Stimulated activated CD4-positive, alpha-beta T cell treated with anti-CD3 and anti-CD28 coated beads, Interleukin-1b, Interleukin-23, amount 100 ng/mL, for 48 hours (primary cell): ENCODE measurements at regions not wholly inside any gene's neighbourhood (a gene's known extent, or its start where the extent isn't known, plus 50 kb on each side); places are given as distances from the start of the nearest gene placed in this dataset.
"Not testable (repeated sequence)": the region's sequence is repeated elsewhere in the genome, so short reads cannot be mapped to it uniquely, and the experiment has no call there.

Experiments used
- DNase-seq: peaks from one replicate; pipeline ENCODE4 v3.0.0-alpha.2; 2020

DNA sequence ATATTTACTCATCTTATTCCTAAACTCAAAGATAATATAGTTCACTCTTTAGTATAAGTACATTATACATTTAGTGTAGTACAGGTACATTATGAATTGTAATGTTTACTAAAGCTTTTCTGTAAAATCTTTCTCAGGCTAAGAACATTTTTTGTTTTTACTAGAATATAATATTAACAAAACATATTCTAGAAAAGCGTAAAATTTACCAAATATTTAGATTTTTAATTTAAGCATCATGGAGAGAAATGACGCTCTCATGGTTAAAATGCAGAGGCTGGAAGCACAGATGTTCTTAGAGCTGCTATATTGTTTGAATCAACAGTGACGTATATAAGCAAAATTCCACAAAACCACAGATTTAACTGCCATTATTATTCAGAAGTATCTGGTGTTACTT is 54.7 kb upstream of the NBPF15 start:
- DNase-seq: not testable (repeated sequence)

DNA sequence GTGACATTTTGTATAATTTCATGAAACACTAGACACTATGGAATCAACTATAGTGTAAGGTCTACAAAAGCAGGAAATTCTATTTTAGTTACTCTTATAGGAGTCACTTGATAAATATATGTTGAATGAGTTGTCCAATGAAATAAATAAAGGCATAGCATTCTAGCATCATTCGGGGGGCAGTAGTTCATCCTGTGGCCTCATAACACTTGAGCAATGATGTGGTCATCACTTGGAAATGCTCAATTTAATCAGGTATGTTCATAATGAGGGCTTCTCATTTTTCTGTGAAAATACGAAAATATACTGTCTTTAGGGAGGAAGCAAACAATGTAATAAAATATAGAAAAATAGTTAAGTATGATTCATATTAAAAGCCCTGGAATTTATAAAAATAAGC is 55.4 kb upstream of the NBPF15 start:
- DNase-seq: not testable (repeated sequence)

DNA sequence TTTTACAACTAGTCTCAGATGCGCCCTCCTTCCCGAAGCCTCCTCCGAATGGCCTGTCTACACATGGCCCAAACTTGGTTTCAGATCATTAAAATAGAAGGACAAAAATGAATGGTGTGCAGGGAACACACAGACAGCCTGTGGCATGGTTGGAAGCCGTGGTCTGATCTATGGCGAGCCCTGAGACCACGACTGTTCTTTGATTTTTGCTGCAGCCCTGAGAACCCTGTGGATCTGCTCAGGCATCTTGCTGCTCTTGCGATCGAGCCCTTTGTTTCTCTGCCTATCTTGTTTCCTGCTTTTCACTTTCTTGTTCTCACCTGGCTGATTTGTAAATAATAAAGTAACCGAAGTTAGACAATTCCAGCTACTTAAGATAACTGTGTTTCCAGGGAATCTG is 57.0 kb upstream of the NBPF15 start:
- DNase-seq: not testable (repeated sequence)

DNA sequence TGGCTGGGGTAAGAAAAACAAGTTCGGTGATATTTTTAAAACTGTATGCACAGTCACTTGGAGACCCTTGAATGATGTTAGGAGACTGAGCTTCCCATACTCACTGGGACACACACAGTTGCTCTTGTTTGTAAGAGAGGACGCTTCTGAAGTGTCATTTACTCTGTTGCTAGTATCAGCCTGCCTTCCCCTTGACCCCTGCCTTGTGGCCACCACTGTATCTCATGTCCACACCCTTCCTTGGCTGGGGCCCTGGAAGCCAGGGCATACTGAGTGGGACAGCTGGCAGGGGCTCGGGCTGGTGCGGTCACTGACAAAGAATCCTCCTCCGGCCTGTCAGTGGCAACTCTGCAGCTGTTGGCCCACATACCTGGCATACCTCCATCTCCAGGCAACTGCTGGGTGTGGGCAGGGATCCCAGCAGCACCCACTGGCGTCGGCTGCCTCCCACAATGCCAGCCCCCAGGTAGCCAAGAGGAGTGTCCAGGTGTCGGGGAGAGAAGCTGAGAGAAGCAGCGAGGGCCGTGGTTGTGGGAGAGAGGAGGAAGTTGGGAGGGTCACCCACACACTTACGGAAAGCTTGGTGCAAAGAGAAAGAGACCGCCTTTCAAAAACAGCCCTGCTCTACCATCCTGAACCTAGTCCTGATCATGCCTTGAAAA is 58.2 kb upstream of the NBPF15 start:
- not testable (repeated sequence) for DNase-seq

DNA sequence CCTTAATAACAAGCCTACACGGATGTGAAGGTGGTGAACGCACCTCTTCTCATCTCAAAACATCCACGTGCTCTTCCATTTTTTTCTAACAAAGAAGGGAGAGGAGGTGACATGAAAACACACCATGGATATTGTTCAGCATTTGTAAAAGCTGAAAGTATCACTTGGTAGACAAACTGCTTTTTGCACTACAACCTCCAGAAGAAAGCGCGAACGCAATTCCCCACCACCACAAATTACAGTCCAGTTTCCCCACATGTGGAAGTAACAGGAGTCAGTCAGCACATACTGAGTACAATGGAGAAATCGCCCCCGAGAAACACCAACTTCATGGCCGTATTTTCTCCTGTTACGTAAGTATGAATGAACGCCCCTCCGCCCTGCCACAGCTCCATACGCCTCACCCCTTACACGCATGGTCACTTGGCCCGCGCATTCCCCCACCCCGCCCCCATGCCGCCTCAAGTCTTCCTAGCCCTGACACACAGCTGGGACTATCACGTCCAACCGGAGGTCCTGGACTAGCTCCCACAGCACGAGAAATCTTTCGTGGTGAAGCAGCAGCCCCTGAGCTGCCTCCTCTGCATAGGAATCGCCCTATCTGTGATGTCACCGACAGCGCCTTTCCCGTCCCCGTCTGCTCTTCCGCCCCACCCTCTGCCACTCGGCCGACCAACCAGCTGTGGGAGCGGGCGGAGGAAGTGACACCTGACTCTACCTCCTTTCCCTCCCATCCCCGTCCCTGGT is 62.4 kb upstream of the NBPF15 start:
- DNase-seq: peak; percentile 70

DNA sequence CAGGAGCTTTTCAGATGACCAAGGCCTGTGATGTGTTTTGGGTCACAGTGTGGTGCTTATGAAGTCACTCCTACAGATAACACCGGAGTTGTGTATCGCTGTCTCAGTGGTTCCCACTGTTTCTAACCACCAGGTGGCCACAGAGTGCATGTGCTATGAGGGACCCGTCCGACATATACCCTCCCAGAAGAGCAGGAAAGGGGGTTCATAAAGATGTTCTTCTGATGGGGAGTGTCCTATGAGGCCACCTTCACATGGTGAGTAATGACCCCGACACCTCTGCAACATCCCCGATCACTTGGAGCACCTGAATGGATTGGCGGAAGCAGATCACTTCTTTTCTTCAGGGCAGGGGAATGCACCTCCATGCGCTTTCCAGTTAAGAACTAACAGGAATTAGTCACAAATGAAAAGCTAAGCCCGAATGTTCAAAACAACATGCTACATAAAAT is 60.5 kb upstream of the PPIAL4F start:
- DNase-seq: peak; percentile 10

DNA sequence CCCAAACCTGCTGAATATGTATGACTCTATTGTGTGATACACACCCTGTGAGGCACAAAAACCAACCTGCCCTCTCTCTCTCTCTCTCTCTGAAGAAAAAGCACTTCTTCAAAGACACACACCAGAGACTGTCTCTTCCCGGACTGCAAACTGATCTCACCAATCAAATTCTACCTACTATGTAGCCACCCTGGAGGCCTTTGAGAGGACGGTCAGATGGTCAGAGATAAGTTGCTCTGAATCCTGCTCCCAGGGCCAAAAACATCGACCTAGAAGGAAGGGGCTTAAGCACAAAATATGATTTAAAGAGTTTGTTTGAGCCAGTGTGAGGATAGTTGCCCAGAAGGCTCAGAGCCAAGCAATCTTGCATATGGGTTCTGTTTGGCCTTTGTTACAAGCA is 59.2 kb upstream of the PPIAL4F start:
- not testable (repeated sequence) for DNase-seq

DNA sequence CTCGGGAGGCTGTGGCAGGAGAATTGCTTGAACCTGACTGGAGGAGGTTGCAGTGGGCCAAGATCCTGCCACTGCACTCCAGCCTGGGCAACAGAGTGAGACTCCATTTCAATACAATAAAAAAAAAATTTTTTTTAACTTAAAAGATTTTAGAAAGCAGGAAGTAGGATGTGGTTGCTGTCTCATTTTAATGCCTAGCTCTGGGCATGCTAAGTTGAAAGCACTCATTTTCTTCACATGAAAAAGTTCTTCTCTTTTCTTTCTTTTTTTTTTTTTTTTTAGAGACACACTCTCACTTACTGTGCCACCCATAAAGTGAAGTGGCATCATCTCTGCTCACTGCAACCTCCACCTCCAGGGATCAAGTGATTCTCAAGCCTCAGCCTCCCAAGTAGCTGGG is 58.4 kb upstream of the PPIAL4F start:
- not testable (repeated sequence) for DNase-seq

DNA sequence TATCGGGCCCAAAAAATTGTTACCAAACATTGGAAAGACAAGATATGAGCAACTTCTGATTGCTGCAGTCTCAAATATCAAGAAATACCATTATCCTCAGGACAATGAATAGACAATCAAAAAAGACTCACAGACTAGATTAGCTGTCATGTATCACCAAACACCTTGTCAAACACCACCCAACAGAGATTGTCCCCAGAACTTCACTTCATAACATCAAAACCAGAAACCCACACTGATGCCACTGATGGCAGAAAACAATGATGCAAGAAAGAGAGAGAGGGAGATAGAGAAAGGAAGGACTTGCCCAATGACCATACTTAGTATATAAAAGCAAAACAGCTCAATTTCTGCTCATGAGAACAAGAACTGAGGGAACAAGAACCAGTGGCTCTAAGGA is 56.0 kb upstream of the PPIAL4F start:
- DNase-seq: not testable (repeated sequence)

DNA sequence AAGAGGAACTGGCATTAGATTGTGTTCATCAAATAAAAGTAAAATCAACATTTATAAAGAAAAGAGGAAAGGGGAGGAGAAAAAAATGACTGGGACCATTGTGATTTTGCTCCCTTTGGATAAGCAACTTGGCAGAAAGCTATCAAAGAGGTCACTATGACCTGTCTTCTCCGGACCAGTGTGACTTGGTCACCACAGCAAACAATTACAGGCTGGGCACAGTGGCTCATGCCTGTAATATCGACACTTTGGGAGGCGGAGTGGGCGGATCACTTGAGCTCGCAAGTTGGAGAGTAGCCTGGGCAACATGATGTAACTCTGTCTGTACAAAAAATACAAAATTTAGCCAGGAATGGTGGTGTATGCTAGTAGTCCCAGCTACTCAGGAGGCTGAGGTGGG is 55.5 kb upstream of the PPIAL4F start:
- DNase-seq: not testable (repeated sequence)

DNA sequence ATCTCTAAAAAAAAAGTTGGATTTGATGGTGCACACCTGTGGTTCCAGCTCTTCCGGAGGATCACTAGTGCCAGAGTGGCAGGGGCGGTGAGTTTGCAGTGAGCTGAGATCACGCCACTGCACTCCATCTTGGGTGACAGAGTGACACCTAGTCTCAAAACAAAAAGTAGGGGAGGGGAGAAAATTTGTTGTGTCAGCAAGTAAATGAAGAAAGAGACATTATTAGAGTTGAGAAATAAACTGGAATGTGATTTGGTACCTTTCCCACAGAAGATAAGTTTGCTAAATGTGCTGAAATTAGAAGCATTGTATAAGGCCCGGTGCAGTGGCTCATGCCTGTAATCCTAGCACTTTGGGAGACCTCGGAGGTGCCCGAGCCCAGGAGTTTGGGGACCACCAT is 54.0 kb upstream of the PPIAL4F start:
- DNase-seq: not testable (repeated sequence)

DNA sequence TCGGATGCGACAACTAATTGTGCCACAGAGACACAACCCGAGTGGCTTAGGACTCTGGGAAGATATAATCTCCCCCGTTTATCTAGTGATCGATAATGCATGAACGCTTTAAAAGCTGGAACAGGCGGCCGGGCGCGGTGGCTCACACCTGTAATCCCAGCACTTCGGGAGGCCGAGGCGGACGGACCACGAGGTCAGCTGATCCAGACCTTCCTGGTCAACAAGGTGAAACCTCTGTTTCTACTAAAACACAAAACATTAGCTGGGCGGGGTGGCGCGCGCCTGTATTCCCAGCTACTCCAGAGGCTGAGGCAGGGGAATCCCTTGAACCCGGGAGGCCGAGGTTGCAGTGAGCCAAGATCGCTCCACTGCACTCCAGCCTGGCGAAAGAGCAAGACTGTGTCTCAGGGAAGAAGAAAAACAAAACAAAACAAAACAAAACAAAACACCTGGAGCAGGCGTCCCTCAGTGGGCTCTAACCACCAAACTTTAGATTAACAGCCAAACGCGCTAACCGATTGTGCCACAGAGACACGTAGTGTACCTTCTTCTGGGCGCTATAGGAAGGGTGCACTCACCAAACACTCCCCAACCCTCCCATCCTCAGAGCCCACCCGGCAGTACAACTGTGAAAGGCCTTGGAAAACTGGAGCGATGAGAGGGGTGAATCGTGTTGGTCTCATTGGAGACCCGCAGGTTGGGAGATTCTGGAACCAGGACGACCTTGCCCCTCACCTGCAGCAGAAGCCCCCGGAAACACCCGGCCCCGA is 53.3 kb upstream of the PPIAL4F start:
- not testable (repeated sequence) for DNase-seq
